ENCODE measurements at regions not wholly inside any gene's neighbourhood (a gene's known extent, or its start where the extent isn't known, plus 50 kb on each side); places are given as distances from the start of the nearest gene placed in this dataset.
"Not testable (repeated sequence)": the region's sequence is repeated elsewhere in the genome, so short reads cannot be mapped to it uniquely, and the experiment has no call there.

DNA sequence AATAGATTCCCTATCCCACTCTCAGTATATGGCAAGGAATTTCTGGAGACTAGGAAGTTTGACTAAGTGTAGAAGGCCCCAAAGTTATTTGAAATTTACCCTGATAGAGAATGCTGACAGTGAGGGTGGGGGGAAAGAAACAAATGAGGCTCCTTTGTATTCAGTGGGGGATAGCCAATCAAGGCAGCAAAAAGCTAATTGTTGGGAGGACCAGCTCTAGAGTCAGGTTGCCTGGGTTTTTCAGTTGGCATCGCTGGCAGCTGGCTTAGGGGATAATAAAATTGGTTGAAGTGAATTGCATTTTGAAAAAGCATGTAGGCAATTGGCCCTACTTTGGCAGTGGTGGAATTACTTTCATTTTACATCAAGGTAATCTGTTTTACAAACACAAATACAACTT is 79.4 kb upstream of the STAM2 start:
- in situ Hi-C loops (cut with HindIII; ENCODE audit: low pct_unique_long_range_greater_than_20kb, low sequenced_read_pairs), result no loop called here
- DNase-seq (ENCODE audit: low read depth, low spot score), result no peak

- in situ Hi-C loops (cut with HindIII; ENCODE audit: low pct_unique_long_range_greater_than_20kb, low sequenced_read_pairs), result no loop called here
Measured at GRCh38 chr2:152255918-152256317, 79.1 kb upstream of the FMNL2 start.

GRCh38 chr2:152260939-152261338 is 74.0 kb upstream of the FMNL2 start:
- no peak for DNase-seq (ENCODE audit: low read depth, low spot score)
- in situ Hi-C loops (cut with HindIII; ENCODE audit: low pct_unique_long_range_greater_than_20kb, low sequenced_read_pairs), result no loop called here

More at GRCh38 chr2:152255918-152256317, 79.1 kb upstream of the FMNL2 start:
- DNase-seq (ENCODE audit: low read depth, low spot score), result no peak

- DNase-seq (ENCODE audit: low read depth, low spot score), result no peak
- in situ Hi-C loops (cut with HindIII; ENCODE audit: low pct_unique_long_range_greater_than_20kb, low sequenced_read_pairs), result no loop called here
Measured at GRCh38 chr2:152263911-152264310, 71.1 kb upstream of the FMNL2 start.

DNA sequence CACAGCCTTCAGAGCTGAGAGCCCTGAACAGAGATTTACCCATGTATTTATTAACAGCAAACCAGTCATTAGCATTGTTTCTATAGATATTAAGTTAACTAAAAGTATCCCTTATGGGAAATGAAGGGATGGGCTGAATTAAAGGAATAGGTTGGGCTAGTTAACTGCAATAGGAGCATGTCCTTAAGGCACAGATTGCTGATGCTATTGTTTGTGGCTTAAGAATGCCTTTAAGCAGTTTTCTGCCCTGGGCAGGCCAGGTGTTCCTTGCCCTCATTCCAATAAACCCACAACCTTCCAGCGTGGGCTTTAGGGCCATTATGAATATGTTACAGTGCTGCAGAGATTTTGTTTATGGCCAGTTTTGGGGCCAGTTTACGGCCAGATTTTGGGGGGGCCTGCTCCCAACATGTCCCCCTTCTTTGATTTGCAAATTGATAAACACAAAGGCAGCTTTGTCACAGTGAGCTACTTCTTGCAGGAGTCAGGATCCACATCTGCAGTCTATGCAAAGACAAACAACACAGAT is 61.2 kb upstream of the FMNL2 start:
- DNase-seq (ENCODE audit: low read depth, low spot score); in situ Hi-C loops (cut with HindIII; ENCODE audit: low pct_unique_long_range_greater_than_20kb, low sequenced_read_pairs): not testable (repeated sequence)

- in situ Hi-C loops (cut with HindIII; ENCODE audit: low pct_unique_long_range_greater_than_20kb, low sequenced_read_pairs); DNase-seq (ENCODE audit: low read depth, low spot score): not testable (repeated sequence)
Measured at GRCh38 chr2:152277896-152278295, 57.1 kb upstream of the FMNL2 start.

DNA sequence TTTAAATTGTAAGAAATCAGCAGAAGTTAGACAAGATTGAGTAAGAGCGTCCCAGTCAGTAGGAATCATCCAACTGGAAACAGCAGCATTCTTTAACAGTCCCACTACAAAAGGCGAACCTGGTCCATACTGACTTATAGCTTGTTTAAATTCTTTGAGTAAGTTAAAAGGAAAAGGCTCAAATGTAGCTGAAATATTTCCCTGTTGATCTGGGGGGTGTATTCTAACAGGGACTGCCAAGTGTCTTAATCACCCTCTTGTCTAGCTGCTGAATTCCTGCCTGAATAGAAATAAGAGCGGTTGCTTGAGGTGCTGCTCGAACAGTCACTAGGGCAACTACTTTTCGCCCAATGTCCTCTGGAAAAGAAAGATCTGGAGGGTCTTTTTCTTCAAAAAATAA is 56.4 kb upstream of the FMNL2 start:
- DNase-seq (ENCODE audit: low read depth, low spot score), result no peak
- in situ Hi-C loops (cut with HindIII; ENCODE audit: low pct_unique_long_range_greater_than_20kb, low sequenced_read_pairs), result no loop called here

DNA sequence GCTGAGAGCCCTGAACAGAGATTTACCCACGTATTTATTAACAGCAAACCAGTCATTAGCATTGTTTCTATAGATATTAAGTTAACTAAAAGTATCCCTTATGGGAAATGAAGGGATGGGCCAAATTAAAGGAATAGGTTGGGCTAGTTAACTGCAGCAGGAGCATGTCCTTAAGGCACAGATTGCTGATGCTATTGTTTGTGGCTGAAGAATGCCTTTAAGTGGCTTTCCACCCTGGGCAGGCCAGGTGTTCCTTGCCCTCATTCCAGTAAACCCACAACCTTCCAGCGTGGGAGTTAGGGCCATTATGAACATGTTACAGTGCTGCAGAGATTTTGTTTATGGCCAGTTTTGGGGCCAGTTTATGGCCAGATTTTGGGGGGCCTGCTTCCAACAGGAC is 55.6 kb upstream of the FMNL2 start:
- in situ Hi-C loops (cut with HindIII; ENCODE audit: low pct_unique_long_range_greater_than_20kb, low sequenced_read_pairs); DNase-seq (ENCODE audit: low read depth, low spot score): not testable (repeated sequence)

GRCh38 chr2:152280780-152281179 is 54.2 kb upstream of the FMNL2 start:
- in situ Hi-C loops (cut with HindIII; ENCODE audit: low pct_unique_long_range_greater_than_20kb, low sequenced_read_pairs), result no loop called here
- no peak for DNase-seq (ENCODE audit: low read depth, low spot score)

GRCh38 chr2:152283392-152283791 is 51.6 kb upstream of the FMNL2 start:
- no peak for DNase-seq (ENCODE audit: low read depth, low spot score)
- in situ Hi-C loops (cut with HindIII; ENCODE audit: low pct_unique_long_range_greater_than_20kb, low sequenced_read_pairs), result no loop called here

GRCh38 chr2:152284398-152284797 is 50.6 kb upstream of the FMNL2 start:
- in situ Hi-C loops (cut with HindIII; ENCODE audit: low pct_unique_long_range_greater_than_20kb, low sequenced_read_pairs), result no loop called here
- DNase-seq (ENCODE audit: low read depth, low spot score), result no peak

Small RNA genes lying in the stretch of these regions (small RNA-seq; reads per million reads assigned to genes)
- gene RF00019, result 0 reads per million in 2 experiments
